ENCODE measurements at regions not wholly inside any gene's neighbourhood (a gene's known extent, or its start where the extent isn't known, plus 50 kb on each side); places are given as distances from the start of the nearest gene placed in this dataset.

- intact Hi-C loops (cut with DNase I; ENCODE audit: low total_unique reads), result no loop called here
- Histone ChIP-seq H3K4me3 (no peak overlapping the region), H3K4me1 (no peaks in the 10 kb centered on the region), H3K27ac (no peak overlapping the region), H3K9me3 (peaks cover 0 to 3% (median 0%) of the 10 kb centered on the region in 8 donors), H3K27me3 (replicated peaks in 1 of 7) (no peaks in the 10 kb centered on the region), H3K36me3 (no peaks in the 10 kb centered on the region)
- 26 to 55% (median 38%) methylated on average over 1 of the region's 1 CpG for WGBS, 5 donors
- no peak for TF ChIP-seq POLR2AphosphoS5 (IDR thresholded peaks at IDR 0.05)
- no peak for TF ChIP-seq CTCF (IDR thresholded peaks at IDR 0.05 in 8 of 11, conservative IDR thresholded peaks at IDR 0.05 in 3 of 11)
- TF ChIP-seq POLR2A (IDR thresholded peaks at IDR 0.05), result no peak
- DNase-seq, result no peak
Measured at GRCh38 chr5:152097128-152097527, 172.5 kb upstream of the GLRA1 start.

GRCh38 chr5:152094716-152095115 is 170.1 kb upstream of the GLRA1 start:
- Histone ChIP-seq H3K27me3 (replicated peaks in 1 of 7) (no peaks in the 10 kb centered on the region), H3K36me3 (no peaks in the 10 kb centered on the region), H3K9me3 (no peaks in the 10 kb centered on the region), H3K4me3 (no peak overlapping the region), H3K27ac (no peak overlapping the region), H3K4me1 (no peaks in the 10 kb centered on the region)
- no peak for DNase-seq
- WGBS, 5 donors, result 69 to 93% (median 73%) methylated on average over 2 of the region's 2 CpGs
- intact Hi-C loops (cut with DNase I; ENCODE audit: low total_unique reads), result no loop called here
- TF ChIP-seq POLR2A (IDR thresholded peaks at IDR 0.05) (no peak), POLR2AphosphoS5 (IDR thresholded peaks at IDR 0.05) (no peak), CTCF (IDR thresholded peaks at IDR 0.05 in 8 of 11, conservative IDR thresholded peaks at IDR 0.05 in 3 of 11) (no peak)

GRCh38 chr5:152094060-152094459 is 169.4 kb upstream of the GLRA1 start:
- H3K4me3 ChIP-seq, result no peak overlapping the region
- no peaks in the 10 kb centered on the region for H3K9me3 ChIP-seq
- no peaks in the 10 kb centered on the region for H3K4me1 ChIP-seq
- H3K36me3 ChIP-seq, result no peaks in the 10 kb centered on the region
- no peak for DNase-seq
- H3K27ac ChIP-seq, result no peak overlapping the region
- TF ChIP-seq CTCF (IDR thresholded peaks at IDR 0.05 in 8 of 11, conservative IDR thresholded peaks at IDR 0.05 in 3 of 11) (no peak), POLR2A (IDR thresholded peaks at IDR 0.05) (no peak), POLR2AphosphoS5 (IDR thresholded peaks at IDR 0.05) (no peak)
- intact Hi-C loops (cut with DNase I; ENCODE audit: low total_unique reads), result no loop called here
- 28 to 39% (median 32%) methylated on average over 2 of the region's 2 CpGs for WGBS, 5 donors
- no peaks in the 10 kb centered on the region for H3K27me3 ChIP-seq (replicated peaks in 1 of 7)

- Histone ChIP-seq H3K4me3 (no peak overlapping the region), H3K4me1 (no peaks in the 10 kb centered on the region), H3K27me3 (replicated peaks in 1 of 7) (no peaks in the 10 kb centered on the region), H3K27ac (no peak overlapping the region), H3K9me3 (no peaks in the 10 kb centered on the region), H3K36me3 (no peaks in the 10 kb centered on the region)
- intact Hi-C loops (cut with DNase I; ENCODE audit: low total_unique reads), result no loop called here
- WGBS, 5 donors, result 74 to 89% (median 78%) methylated on average over 1 of the region's 1 CpG
- TF ChIP-seq CTCF (IDR thresholded peaks at IDR 0.05 in 8 of 11, conservative IDR thresholded peaks at IDR 0.05 in 3 of 11) (no peak), POLR2AphosphoS5 (IDR thresholded peaks at IDR 0.05) (no peak), POLR2A (IDR thresholded peaks at IDR 0.05) (no peak)
- no peak for DNase-seq
Measured at GRCh38 chr5:152092580-152092979, 167.9 kb upstream of the GLRA1 start.
